OCI-LY1 (cell line): ENCODE measurements at regions not wholly inside any gene's neighbourhood (a gene's known extent, or its start where the extent isn't known, plus 50 kb on each side); places are given as distances from the start of the nearest gene placed in this dataset.

Experiments used
- EZH2 ChIP-seq: fragments of 200-600 bp; sonication (generic), shearing (Covaris generic); IDR thresholded peaks from 2 replicates; pipeline ENCODE4 v1.8.0; 2017; ENCODE audit warnings: borderline replicate concordance, mixed run types, mild to moderate bottlenecking, antibody characterized with exemption, low read length, moderate library complexity, mixed read lengths
- TF ChIP-seq, protein P1 (sequence below): fragments of 200-600 bp; sonication (generic), shearing (Covaris generic); IDR thresholded peaks from 2 replicates; pipeline ENCODE4 v1.5.1; 2017; ENCODE audit warnings: mild to moderate bottlenecking, antibody characterized with exemption, low read length, moderate library complexity, mixed read lengths

GRCh38 chr7:47217570-47218360, 364.1 kb downstream of the TNS3 start:
- no peak for TF ChIP-seq EZH2
- TF ChIP-seq, protein P1, sequence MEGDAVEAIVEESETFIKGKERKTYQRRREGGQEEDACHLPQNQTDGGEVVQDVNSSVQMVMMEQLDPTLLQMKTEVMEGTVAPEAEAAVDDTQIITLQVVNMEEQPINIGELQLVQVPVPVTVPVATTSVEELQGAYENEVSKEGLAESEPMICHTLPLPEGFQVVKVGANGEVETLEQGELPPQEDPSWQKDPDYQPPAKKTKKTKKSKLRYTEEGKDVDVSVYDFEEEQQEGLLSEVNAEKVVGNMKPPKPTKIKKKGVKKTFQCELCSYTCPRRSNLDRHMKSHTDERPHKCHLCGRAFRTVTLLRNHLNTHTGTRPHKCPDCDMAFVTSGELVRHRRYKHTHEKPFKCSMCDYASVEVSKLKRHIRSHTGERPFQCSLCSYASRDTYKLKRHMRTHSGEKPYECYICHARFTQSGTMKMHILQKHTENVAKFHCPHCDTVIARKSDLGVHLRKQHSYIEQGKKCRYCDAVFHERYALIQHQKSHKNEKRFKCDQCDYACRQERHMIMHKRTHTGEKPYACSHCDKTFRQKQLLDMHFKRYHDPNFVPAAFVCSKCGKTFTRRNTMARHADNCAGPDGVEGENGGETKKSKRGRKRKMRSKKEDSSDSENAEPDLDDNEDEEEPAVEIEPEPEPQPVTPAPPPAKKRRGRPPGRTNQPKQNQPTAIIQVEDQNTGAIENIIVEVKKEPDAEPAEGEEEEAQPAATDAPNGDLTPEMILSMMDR, result no peak
